NT2/D1 (cell line): ENCODE measurements at regions not wholly inside any gene's neighbourhood (a gene's known extent, or its start where the extent isn't known, plus 50 kb on each side); places are given as distances from the start of the nearest gene placed in this dataset.

Source experiments
- SUZ12 ChIP-seq: IDR thresholded peaks from 2 replicates; pipeline ENCODE4 v1.6.1; 2011; ENCODE audit not compliant: insufficient read length, insufficient read depth; ENCODE audit errors: extremely low read depth
- YY1 ChIP-seq: IDR thresholded peaks from 2 replicates; pipeline ENCODE4 v1.6.1; 2011; ENCODE audit not compliant: insufficient read length, insufficient read depth

DNA sequence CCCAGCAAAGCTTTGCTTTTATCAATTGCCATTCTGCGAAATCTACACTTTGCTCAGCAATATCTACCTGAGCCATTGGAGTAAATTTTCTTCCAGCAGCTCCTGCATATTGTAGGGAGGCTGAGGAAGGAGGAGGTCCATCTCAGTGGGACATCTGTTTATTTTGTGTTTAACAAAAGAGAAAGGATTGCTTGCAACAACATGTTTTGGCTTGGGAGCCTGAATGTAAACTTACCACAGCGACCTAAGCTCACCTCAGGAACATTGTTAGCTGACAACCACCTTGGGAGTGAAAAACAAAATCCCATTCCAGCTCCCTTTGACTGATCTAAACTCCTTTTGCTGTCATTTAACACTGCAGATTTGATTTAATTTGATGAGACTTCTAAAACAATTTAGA, 356.1 kb downstream of the SS18 start:
- no peak for TF ChIP-seq SUZ12
- no peak for TF ChIP-seq YY1
